DMS79 treated with DMSO at 0.1 percent for 48 hours (cell line): ENCODE measurements at regions not wholly inside any gene's neighbourhood (a gene's known extent, or its start where the extent isn't known, plus 50 kb on each side); places are given as distances from the start of the nearest gene placed in this dataset.

Experiments
- DNase-seq: peaks from one replicate; lab custom pipeline; 2025; lab: John Stamatoyannopoulos, UW

DNA sequence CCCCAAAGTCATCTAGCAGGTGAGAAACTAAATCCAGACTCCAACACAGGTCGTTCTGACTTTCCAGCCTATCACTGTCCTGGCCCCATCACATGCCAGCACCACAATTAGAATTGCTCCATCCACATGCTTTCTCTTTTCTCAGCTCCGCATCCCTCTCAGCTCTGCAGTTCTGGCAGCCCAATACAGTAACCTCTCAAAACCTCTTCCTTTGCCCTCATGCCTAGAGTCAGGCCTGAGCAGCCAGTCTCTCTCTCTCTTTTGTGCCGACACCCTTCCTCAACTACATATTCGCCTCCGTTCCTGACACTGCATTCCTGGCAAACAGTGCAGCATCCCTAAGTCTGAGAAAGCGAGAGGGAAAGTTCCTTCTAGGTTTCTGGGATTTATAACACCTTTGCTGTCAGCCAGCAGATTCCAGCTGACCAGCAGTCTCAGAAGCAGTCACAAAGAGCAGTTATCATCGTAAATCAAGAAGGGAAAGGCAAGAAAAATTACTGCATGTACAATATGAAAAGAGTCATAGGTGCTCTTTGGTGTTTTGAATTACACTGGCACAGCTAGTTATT, 258.0 kb downstream of the FAT3 start:
- DNase-seq, result peak; percentile 16

DNA sequence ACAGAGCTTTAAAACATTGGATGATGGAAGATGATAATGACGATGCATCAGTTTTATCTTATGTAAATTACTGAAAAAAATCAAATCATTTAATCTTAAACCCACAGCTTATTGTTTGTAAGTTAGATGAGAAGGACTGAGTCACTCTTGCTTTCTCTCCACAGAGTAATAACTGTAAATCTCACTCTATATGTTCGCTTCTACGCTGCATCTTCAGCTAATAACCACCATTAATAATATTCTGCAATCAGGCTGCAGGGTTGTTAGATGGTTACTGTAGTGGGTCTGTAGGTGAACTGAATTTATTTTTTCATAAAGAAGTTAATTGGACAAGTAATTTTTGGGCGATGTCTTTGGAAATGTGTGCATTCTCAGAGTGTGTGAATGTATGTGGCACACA, 260.0 kb downstream of the FAT3 start:
- no peak for DNase-seq

DNA sequence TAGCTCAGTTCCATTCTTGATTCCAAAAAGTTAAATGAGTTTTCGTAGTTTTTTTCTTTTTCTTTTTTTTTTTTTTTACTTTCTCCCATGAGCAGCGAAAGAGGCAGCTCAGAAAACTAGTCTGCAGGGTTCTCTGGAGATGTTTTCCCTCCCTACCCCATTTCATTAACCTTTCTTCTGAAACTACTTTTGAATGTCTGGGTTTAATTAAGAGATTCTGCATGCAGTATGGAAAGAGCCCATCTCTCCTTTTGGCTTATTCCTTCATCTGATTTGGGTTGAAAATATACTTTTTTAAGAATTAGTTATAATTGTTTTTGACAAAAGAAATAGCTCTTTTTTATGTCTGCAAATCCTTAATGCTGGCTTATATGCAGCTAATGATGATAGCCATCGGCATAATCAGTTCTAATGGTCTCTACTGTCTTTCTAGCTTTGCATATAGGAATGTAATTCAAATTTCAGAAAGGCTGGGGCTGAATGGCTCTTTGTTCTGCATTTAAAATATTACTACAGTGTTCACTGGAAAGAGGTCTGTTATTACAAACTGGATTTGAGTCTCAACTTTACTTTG, 265.3 kb downstream of the FAT3 start:
- DNase-seq, result no peak

DNA sequence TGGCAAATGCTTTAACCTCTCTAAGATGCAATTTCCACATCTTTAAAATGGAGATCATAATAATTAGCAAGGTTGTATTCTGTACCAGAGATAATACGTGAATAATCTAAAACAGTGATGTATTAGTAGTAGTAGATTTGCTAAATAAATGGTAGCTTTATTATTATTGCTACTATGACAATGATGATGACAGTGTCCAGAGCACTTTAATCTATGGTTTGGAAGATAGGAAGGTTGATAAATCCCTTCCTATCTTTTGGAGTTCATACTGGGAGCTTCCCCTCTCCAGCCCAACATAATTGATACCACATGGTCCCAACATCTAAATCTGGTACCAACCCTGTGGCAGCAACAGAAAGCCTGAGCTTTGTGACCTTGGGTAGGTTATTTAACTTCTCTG, 267.8 kb downstream of the FAT3 start:
- no peak for DNase-seq

DNA sequence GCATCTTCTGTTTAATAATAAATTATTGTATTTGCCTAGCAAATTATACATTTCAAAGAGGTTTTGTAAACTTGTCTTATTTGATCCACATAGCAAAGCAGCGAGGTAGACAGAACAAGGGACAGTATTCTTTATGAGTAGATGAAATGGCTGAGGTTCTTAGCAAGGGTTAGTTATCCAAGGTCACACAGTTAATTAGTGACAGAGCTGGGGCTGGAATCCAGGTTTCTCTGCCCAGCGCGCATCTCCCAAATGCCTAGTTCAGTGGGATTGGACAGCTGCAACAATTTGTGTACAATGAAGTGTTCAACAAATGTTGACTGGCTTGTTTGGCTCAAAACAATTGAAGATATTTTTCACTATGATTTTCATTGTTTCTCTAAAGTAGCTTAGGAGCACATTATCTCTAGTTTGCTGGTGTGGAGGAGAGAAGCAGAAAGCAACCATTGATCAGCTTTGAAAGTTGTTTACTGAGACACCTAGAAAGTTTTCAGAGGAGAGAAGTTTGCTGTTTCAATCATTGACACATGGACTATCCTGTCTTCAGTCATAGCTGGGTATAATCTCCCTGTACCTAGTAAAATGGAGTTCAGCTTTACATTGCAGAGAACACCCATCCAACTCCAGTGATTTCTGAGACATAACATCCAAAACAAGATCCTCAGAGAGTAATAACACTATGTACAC, 270.6 kb downstream of the FAT3 start:
- no peak for DNase-seq

DNA sequence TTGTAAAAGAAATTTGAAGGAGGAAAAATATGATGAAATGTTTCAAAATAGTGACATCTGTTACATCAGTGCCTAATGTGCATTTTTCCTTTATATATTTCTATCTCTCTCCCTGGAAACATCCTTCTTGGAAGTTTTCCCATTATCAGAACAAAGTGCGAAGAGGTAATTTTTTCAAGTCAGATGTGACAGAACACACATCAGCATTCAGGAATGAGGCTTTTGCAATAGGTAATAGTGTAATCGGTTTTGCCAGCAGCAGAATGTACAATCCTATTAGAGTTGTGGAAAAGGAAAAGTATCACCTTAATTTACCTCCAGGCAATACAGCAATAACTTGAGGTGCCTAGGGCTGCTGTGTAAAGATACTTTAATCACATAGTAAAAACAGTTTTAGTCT, 275.8 kb downstream of the FAT3 start:
- DNase-seq, result no peak

DNA sequence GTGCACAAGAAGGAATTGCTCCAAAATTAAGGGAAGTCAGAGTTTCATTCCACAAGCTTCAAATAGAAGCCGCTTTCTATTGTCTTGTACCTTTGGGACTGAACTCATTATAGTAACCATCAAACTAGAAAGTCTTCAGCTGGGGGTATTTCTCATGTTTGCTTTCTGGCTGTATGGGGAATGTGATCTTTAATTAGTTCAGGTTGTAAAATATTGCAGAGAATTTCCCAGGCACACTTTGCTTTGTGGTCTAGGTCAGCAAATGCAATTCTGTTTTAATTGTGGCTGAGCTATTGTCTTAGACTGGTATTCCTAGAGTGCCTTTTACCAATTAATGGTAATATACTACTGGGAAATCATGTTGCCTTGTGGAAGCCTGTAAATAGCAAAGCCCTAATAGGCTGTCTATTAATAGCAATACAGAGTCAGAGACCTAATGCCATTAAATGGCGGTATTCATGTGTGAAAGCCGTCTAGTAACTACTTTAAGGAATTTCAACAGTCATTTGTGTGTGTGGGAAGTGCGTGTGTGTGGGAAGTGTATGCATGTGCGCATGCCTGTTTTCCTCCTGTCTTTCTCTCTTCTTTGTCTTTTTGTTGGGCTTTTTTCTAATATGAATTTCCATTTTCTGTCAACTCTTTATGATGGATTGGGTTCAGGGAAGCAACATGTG, 276.6 kb downstream of the FAT3 start:
- DNase-seq, result no peak

DNA sequence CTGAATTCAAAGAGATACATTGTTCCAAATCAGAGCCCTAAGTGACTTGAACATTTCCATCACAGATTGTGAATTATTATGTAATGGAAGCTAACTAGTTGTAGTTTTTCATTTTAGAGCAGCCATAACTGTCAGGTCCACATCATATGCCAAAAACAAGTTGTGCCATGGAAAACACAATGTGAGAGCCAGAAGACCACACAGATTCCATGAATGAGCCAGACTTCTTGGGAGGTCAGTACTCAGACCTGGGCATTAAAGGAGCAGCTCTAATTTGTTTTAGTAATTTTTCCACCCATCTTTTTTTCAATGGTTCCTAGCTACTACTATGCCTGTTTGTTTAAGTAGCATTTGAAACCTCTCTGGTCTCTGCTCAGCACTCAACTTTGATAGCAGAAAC, 279.4 kb downstream of the FAT3 start:
- DNase-seq, result no peak

DNA sequence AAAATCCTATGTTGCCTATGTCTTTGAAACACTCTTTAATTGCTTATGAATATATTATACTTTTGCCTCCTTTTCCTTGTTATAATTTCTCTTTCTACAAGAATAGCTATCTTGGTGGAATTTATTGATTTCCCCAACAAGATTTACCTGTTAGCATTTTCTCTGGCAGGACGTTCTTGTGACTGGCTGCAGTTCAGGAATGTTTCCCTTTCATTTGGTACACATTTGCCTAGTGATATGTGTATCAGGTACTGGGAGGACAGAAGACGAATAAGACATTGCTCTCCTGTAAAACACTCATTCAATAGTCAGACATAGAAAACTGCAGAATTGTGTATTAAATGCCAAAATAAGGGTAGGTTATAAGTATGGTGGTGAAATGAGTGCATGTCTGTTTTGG, 279.9 kb downstream of the FAT3 start:
- DNase-seq, result no peak

DNA sequence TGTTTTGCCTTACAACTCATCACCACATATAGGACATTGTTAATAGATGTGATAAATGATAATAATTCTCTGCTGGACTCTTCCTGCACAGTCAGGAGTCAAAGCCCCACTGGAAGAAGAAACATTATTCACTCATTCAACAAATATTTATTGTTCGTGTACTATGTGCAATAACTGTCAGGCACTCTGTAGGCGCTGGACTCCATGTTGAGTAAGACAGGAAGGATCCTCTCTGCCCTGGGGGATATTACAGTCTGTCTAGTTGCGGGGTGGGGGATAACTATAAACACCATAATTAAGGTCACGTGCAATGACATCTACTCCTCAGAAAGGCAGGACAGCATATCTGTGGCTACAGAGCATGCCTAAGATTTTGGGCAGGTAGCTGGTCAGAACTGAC, 281.1 kb downstream of the FAT3 start:
- DNase-seq, result no peak

DNA sequence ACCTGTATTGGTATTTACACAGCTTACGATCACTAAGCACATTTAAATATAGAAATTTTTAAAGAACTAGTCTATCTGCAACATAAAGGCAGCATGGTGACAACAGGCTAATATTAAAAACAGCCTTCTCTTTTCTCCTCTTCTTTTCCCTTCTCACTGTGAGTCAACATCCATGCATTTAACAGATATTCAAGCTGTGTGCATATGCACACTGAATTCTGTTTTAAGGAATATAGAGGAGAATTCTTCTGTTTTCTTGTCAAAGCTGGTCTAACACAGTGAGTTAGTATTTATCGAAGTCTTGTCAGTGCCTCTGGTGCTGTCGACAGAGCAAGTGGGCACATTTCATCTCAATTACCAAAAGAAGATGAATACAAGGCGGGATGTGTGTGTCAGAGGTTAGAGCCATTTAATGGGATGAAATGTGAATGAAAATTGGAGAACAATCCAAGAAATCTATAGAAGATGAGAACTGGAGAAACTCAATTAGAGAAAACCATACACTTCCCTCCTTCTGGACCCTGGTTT, 282.3 kb downstream of the FAT3 start:
- no peak for DNase-seq

DNA sequence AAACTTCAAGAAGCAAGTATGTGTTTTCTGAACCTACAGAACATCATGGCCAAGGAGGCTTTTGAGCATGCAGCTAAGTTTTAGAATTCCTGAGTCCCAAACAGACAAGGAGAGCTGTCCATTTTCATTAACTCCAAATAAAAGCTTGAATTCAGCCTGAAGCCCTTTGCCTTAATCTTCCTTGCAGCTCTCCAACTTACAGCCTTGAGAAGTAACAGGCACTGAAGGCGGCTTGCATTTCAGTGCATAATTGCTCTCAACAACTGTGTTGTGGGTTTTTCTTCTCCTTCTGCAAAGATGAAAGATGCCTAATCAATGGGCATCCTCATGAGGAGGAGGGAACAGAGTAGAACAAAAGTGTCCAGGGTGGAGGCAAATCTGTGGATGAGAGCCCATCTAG, 286.0 kb downstream of the FAT3 start:
- DNase-seq, result no peak

DNA sequence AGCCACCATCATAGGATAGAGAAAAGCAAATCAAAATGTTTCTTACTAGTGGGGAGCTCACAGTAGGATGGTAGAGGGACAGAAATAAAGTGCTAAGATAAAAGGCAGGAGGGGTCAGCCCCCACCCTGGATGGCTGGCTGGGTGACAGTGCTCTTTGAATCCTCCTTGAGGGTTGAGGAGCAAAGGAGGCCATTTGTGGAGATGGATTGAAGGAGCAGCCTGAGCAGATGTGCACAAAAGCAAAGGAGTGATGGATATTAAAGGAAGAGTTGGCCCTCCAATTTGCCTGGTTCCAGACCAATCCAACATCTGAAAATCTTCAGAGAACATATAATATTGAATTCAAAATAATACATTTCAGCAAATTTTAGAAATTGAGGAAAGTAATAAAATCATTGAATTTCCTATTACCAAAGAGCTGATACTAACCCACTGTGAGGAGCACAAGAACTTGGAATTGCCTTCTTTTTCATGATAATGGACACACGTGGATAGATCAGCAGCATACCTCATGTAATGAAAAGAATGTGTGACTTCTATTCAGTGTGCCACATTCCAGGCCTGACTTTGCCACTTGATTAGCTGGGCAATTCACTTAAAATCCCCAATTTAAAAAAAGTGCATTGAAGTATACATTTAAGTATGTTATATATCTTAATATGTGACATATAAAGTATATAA, 287.0 kb downstream of the FAT3 start:
- no peak for DNase-seq

DNA sequence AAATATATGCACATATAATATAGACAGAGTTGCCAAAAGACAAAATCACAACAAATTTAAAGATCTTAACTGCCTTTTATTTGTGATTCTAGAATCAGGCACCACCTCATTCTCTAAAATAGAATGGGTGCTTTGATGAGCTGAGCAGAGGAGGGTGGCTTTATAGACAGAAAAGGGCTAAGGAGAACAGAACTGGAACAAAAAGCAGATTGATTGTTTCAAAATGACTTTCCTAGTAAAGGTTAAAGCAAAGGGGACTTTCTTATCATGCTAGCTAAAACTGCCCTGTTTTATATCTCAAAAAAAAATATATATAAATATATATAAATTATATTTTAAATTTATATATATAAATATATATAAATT, 287.6 kb downstream of the FAT3 start:
- DNase-seq, result no peak

DNA sequence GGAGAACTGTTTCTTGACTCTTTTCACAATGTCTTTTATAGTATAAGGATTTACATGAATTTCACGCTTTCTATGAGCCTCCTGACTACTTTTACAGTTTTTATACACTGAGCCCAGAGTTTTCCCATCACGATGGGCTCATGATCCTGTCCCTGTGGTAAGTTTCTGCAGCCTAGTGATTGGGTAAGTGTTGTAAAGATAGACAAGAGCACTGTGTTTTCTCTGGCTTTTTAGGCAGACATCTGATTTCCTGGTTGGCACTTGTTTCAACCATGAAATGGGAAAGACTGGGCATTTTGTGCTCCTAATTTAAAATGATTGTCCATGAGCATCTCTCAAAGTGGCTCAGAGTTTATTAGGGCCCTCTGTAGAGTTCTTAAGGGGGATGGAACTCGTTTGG, 299.0 kb downstream of the FAT3 start:
- DNase-seq, result no peak

DNA sequence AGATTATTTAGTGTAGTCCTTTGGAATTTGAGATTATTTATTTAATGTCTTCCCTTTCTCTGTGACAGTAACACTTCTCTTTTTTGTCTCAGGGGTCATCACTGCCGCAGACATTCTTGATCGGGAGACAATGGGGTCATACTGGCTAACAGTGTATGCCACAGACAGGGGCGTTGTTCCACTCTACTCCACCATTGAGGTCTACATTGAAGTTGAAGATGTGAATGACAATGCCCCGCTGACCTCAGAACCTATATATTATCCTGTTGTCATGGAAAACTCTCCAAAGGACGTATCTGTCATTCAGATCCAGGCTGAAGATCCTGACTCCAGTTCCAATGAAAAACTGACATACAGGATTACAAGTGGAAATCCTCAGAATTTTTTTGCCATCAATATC, 299.9 kb downstream of the FAT3 start:
- DNase-seq, result no peak

DNA sequence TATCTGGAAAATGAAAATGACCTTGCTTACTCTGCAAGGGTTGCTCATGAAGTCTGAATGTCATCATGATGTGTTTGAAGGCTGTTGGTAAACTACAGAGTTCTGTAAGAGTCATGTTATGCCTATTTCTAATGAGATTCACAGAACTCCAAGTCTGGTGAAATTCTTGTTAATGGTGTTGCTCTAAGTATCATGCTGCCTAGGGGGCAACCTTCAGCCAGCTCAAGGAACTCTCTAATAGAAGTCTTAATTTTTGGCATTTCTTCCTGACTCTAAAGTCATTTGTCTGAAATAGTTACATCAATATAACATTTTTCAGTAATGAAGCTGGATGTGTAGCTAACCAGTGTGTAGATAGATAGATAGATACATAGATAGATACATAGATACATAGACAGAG, 302.8 kb downstream of the FAT3 start:
- DNase-seq, result no peak

DNA sequence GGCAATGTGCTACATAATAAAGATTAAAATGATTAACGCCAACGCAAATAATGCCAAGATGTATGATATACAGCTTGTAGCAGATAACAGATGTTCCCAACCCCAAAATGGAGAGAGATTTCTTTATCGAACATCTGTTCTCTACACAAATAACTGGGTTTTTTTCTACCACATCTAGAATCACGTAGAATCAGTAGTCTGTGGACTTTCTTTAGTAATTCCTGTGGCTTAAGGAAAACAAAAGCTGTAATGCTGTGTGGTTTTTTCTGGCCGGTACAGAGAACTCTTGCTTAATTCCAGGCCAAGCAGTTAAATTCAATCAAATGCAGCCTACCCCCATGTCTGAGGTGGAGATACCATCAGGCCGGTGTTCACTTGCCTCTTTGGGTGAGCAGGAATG, 303.4 kb downstream of the FAT3 start:
- no peak for DNase-seq

DNA sequence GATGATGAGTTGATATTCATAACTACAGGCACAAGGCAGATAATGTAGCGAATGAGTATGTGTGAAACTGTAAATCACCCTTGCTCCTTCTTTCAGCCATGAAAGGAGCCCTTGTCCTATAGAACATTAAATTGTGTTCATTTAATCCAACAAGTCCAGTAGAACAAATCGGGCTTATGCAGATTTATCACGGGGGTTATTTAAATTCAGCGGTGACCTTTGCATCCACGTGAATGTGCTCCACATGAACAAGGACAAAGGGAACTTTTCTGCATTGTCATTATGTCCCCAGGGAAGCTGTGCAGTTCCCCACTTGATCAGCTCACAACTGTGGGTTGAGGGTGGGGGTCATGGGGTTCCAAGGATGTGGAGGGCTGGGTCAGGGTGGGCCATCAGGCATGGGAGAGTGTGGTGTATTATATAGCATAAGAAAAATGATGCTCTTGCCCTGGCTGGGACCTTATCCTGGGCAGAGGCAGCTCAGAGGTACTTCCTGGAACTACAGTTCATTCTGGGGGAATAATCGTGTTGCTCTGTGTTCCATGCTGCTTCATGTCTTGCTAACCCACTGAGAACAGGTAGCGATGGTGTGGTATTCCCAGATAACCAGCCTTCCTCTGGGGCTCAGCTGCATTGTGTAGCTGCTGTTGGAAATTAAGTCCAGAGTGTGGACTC, 306.6 kb downstream of the FAT3 start:
- no peak for DNase-seq

DNA sequence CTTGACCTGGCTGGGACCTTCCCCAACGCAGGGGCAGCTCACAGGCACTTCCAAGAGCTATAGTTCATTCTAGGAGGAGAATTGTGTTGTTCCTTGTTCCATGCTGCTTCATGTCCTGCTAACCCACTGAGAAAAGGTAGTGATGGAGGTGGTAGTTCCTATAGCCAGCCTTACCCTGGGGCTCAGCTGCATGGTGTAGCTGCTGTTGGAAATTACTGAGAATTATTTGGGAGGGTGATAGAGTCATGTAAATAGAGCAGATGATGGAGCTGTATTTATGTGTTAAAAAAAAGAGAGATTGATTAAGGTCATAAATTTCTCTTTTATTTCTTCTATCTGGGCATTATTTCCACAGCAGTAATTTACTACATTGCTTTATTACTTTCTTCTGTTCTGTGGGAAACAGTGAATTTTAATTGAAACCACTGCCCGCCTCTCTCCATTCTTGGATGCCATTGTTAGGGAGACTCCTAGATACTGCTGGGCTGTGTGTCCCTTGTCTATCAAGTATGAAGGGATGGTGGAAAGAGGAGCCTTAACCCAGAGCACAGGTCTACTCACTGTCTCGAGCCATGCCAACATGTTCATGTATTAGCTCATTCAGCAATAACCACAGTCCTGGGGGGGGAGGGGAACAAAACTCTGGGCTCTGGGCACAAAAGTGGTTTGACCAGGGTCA, 309.2 kb downstream of the FAT3 start:
- DNase-seq, result no peak

DNA sequence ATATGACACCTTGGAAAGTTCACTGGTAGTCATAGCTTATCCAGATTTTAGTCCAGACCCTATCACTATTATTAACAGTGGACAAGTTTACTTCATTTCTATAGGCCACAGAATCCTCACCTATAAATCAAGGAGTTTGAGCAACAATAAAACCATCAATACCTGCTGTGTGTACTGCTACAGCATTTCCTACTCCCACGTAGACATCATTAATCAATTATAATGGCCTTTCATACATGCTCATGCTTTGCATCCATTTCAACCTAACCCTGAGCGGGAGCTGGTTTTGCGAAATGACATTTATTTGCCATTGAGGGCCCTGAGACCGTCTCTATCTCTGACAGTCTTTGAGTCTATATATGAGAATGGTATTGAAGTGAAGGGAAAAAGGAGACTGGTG, 312.3 kb downstream of the FAT3 start:
- no peak for DNase-seq

DNA sequence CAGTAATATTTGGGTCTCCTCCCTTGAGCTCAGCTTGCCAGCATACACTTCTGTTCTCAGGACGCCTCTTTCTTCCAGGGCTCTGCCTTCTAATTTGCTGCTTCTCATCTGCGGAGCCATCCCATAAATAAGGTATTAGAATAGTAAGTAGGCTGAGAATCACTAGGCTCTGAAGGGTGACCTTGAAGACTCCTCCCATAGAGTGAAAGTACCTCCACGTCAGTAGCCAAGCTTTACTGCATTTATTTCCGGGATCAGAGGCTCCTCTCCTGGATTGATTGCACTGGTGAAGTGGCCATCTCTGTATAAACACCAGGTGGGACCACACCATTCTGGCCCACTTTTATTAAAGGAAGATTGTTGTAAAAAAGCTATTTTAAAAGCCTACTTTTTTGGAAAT, 315.5 kb downstream of the FAT3 start:
- DNase-seq, result no peak
